NCI-H187 (cell line): ENCODE measurements at regions not wholly inside any gene's neighbourhood (a gene's known extent, or its start where the extent isn't known, plus 50 kb on each side); places are given as distances from the start of the nearest gene placed in this dataset.
"Not testable (repeated sequence)": the region's sequence is repeated elsewhere in the genome, so short reads cannot be mapped to it uniquely, and the experiment has no call there.

Source experiments
- DNase-seq, 2 experiments: peaks; one replicate each; lab custom pipeline; 2025; lab: John Stamatoyannopoulos, UW

GRCh38 chr2:47964277-47964676 lies 58.0 kb upstream of the FBXO11 start:
- DNase-seq, result no peak

- DNase-seq, result no peak
Observed at GRCh38 chr2:47964722-47965434, 58.6 kb upstream of the FBXO11 start.

GRCh38 chr2:47976728-47977127 lies 70.4 kb upstream of the FBXO11 start:
- DNase-seq, result not testable (repeated sequence)

GRCh38 chr2:47984041-47984440 lies 77.7 kb upstream of the FBXO11 start:
- DNase-seq, result no peak

GRCh38 chr2:47990503-47990902 lies 84.2 kb upstream of the FBXO11 start:
- DNase-seq, result no peak

- DNase-seq, result no peak
Observed at GRCh38 chr2:47992671-47993070, 86.4 kb upstream of the FBXO11 start.

GRCh38 chr2:47996808-47997207 lies 90.5 kb upstream of the FBXO11 start:
- DNase-seq, result no peak

- no peak for DNase-seq
Observed at GRCh38 chr2:47999512-47999911, 93.2 kb upstream of the FBXO11 start.

- no peak for DNase-seq
Observed at GRCh38 chr2:48001498-48001897, 95.2 kb upstream of the FBXO11 start.

GRCh38 chr2:48006094-48006493 lies 99.8 kb upstream of the FBXO11 start:
- DNase-seq, result no peak

- no peak for DNase-seq
Observed at GRCh38 chr2:48007699-48008268, 101.5 kb upstream of the FBXO11 start.

GRCh38 chr2:48009256-48009655 lies 103.0 kb upstream of the FBXO11 start:
- DNase-seq, result no peak

- no peak for DNase-seq
Observed at GRCh38 chr2:48015421-48015820, 109.1 kb upstream of the FBXO11 start.

- no peak for DNase-seq
Observed at GRCh38 chr2:48016225-48017019, 110.1 kb upstream of the FBXO11 start.

GRCh38 chr2:48017136-48017535 lies 110.8 kb upstream of the FBXO11 start:
- DNase-seq, result no peak

- DNase-seq, result no peak
Observed at GRCh38 chr2:48018480-48018879, 112.2 kb upstream of the FBXO11 start.

GRCh38 chr2:48026865-48027264 lies 120.6 kb upstream of the FBXO11 start:
- no peak for DNase-seq

GRCh38 chr2:48032765-48033164 lies 126.5 kb upstream of the FBXO11 start:
- DNase-seq, result no peak

- DNase-seq, result no peak
Observed at GRCh38 chr2:48034295-48034694, 128.0 kb upstream of the FBXO11 start.

- no peak for DNase-seq
Observed at GRCh38 chr2:48036312-48036711, 130.0 kb upstream of the FBXO11 start.

GRCh38 chr2:48039209-48039990 lies 133.1 kb upstream of the FBXO11 start:
- DNase-seq, result no peak

- DNase-seq, result no peak
Observed at GRCh38 chr2:48043131-48043700, 136.9 kb upstream of the FBXO11 start.
